Limb (tissue), 2 donors: ENCODE measurements at regions not wholly inside any gene's neighbourhood (a gene's known extent, or its start where the extent isn't known, plus 50 kb on each side); places are given as distances from the start of the nearest gene placed in this dataset.
"Not testable (repeated sequence)": the region's sequence is repeated elsewhere in the genome, so short reads cannot be mapped to it uniquely, and the experiment has no call there.

Experiments
- DNase-seq, 2 donors: peaks; one replicate each; pipeline ENCODE4 v3.0.0-alpha.2; 2016; ENCODE audit errors: extremely low spot score in 2 of 2

- DNase-seq: no peak
Measured at GRCh38 chrX:52585892-52586291, 68.8 kb downstream of the SSX7 start.

GRCh38 chrX:52577464-52578173 lies 60.8 kb upstream of the XAGE1B start:
- no peak for DNase-seq

- no peak for DNase-seq
Measured at GRCh38 chrX:52576946-52577345, 60.1 kb upstream of the XAGE1B start.

GRCh38 chrX:52576474-52576873 lies 59.6 kb upstream of the XAGE1B start:
- DNase-seq: no peak

GRCh38 chrX:52574416-52575275 lies 57.8 kb upstream of the XAGE1B start:
- DNase-seq: peak; percentile 28 to 30

GRCh38 chrX:52568146-52568545 lies 51.3 kb upstream of the XAGE1B start:
- DNase-seq: not testable (repeated sequence)
